PC-3 (cell line): ENCODE measurements at regions not wholly inside any gene's neighbourhood (a gene's known extent, or its start where the extent isn't known, plus 50 kb on each side); places are given as distances from the start of the nearest gene placed in this dataset.

Experiments used
- EZH2 ChIP-seq: fragments of 300-600 bp; sonication (generic); IDR thresholded peaks from one replicate; pipeline ENCODE4 v1.6.1; 2017; ENCODE audit warnings: antibody characterized with exemption, mild to moderate bottlenecking, low read length; ENCODE audit not compliant: unreplicated experiment
- EZH2phosphoT487 ChIP-seq: fragments of 300-600 bp; sonication (generic); IDR thresholded peaks from 2 replicates; pipeline ENCODE4 v1.6.1; 2018; ENCODE audit warnings: mild to moderate bottlenecking, antibody characterized with exemption, low read length, borderline replicate concordance
- TF ChIP-seq, protein P1 (sequence below): fragments of 300-600 bp; sonication (generic); conservative IDR thresholded peaks from 2 replicates; pipeline ENCODE4 v1.5.1; 2017; ENCODE audit warnings: antibody characterized with exemption, low read depth, mild to moderate bottlenecking, low read length

DNA sequence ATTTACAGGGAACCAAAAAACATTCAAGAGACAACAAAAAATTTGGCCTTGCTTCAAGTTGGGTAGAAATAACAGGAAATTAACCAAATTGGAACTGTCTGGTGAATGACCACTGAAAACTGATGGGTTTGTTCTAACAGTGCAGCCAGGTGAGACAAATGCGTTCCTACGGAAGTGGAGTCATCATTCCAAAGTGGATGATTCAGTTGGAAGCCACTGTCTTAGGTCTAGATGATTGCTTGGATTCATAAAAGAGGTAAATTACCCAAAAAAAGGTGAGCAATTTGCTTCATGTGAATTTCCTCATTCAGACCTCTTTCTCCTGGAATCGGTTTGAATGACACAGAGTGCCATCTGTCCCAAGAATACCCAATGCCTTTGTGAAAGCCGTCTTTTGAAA is 87.1 kb upstream of the IPO5 start:
- TF ChIP-seq, protein P1, sequence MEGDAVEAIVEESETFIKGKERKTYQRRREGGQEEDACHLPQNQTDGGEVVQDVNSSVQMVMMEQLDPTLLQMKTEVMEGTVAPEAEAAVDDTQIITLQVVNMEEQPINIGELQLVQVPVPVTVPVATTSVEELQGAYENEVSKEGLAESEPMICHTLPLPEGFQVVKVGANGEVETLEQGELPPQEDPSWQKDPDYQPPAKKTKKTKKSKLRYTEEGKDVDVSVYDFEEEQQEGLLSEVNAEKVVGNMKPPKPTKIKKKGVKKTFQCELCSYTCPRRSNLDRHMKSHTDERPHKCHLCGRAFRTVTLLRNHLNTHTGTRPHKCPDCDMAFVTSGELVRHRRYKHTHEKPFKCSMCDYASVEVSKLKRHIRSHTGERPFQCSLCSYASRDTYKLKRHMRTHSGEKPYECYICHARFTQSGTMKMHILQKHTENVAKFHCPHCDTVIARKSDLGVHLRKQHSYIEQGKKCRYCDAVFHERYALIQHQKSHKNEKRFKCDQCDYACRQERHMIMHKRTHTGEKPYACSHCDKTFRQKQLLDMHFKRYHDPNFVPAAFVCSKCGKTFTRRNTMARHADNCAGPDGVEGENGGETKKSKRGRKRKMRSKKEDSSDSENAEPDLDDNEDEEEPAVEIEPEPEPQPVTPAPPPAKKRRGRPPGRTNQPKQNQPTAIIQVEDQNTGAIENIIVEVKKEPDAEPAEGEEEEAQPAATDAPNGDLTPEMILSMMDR: no peak
- no peak for TF ChIP-seq EZH2
- TF ChIP-seq EZH2phosphoT487: no peak
